ENCODE measurements at regions not wholly inside any gene's neighbourhood (a gene's known extent, or its start where the extent isn't known, plus 50 kb on each side); places are given as distances from the start of the nearest gene placed in this dataset.
"Not testable (repeated sequence)": the region's sequence is repeated elsewhere in the genome, so short reads cannot be mapped to it uniquely, and the experiment has no call there.

DNA sequence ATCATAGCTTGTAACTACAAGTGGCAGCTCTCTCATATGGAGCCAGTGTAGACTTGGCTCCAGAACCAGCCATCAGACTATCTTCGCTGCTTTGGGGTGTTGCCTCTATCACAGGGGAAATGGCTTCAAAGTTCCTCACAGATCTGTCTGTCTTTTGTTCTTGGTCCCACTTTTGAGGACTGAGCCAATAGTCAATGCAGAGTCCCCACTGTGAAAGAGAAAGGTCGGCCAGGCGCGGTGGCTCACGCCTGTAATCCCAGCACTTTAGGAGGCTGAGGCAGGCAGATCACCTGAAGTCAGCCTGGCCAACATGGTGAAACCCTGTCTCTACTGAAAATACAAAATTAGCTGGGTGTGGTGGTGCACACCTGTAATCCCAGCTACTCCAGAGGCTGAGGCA is 86.9 kb upstream of the FZD7 start:
- POLR2A ChIA-PET; H3K4me3 Mint-ChIP-seq; H3K36me3 Mint-ChIP-seq; H3K27ac Mint-ChIP-seq; ATAC-seq (ENCODE audit: low read depth); H3K9me3 Mint-ChIP-seq; DNase-seq; H3K4me1 Mint-ChIP-seq: not testable (repeated sequence)
- H3K27me3 Mint-ChIP-seq, result peaks cover 15% of the 10 kb centered on the region

DNA sequence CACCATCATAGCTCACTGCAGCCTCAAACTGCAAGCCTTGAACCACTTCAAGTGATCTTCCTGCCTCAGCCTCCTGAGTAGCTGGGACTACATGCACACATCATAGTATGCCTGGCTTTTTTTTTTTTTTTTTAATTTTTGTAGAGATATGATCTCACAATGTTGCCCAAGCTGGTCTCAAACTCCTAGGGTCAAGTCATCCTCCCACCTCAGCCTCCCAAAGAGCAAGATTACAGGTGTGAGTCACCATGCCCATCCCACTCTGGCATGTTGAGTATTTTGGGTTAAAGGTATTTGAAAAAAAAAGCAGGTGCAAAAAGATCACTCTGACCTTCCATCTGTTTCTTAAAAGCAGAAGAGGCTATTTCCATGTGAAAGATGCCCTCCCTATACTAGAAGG is 86.4 kb upstream of the FZD7 start:
- Mint-ChIP-seq H3K27ac (no peak overlapping the region), H3K9me3 (no peaks in the 10 kb centered on the region), H3K36me3 (no peaks in the 10 kb centered on the region), H3K4me1 (no peaks in the 10 kb centered on the region), H3K4me3 (no peak overlapping the region), H3K27me3 (peaks cover 15% of the 10 kb centered on the region)
- DNase-seq, result no peak
- POLR2A ChIA-PET, result no interaction called here
- no peak for ATAC-seq (ENCODE audit: low read depth)

DNA sequence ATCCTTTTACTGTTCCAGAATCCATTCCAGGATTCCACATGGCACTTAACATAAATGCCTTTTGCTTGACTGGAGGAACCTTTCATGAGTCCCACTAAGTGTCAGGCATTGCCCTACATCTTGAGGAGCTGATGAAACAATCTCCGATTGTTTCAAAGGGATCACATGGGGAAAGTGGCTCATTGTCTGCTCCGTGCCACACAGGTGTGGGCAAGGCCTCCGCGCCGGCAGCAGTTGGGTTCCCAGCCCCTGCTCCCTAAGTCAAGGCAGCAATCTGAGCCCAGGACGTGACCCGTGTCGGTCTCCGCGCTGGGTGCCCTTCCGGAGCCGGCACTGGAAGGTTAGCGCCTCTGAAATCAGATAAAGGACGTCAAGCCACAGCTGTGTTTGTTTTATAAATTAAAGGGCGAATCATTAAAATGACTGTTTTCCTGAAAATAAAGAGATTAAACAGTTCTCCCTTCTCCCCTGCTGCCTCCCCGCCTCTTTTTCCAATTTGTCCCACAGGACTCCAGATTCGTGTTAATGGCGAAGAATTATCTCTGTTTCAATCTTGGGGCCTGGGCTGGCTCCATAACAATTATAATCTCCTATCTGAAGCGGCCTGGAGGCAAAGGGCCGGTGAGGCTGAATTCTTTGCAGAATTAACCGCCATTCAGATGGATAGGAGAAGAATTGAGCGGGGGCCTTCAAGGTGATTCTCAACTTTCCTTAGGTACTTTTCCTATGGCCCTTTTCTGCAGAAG is 84.3 kb upstream of the FZD7 start:
- DNase-seq, result no peak
- no peak overlapping the region for H3K4me3 Mint-ChIP-seq
- no peaks in the 10 kb centered on the region for H3K9me3 Mint-ChIP-seq
- no peak for ATAC-seq (ENCODE audit: low read depth)
- peaks cover 12% of the 10 kb centered on the region for H3K27me3 Mint-ChIP-seq
- H3K36me3 Mint-ChIP-seq, result no peaks in the 10 kb centered on the region
- no peaks in the 10 kb centered on the region for H3K4me1 Mint-ChIP-seq
- POLR2A ChIA-PET, result no interaction called here
- H3K27ac Mint-ChIP-seq, result no peak overlapping the region

DNA sequence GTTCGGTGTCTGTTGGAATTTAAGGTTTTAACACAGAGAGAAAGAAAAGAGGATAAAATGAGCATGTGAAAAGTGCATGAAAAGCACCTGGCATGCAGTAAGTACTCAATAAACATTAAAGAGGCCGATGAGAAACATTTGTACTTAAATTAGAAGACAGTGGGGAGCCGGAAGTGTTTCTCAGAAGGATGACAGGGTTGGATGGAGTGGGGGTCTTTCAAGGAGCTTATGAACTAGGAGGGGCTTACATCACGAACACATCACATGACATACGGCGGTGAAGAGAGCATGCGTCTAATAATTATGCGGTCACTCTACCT is 83.8 kb upstream of the FZD7 start:
- H3K4me1 Mint-ChIP-seq, result no peaks in the 10 kb centered on the region
- DNase-seq (no peak), ATAC-seq (ENCODE audit: low read depth) (no peak)
- POLR2A ChIA-PET, result no interaction called here
- no peak overlapping the region for H3K27ac Mint-ChIP-seq
- no peaks in the 10 kb centered on the region for H3K9me3 Mint-ChIP-seq
- H3K36me3 Mint-ChIP-seq, result no peaks in the 10 kb centered on the region
- peaks cover 14% of the 10 kb centered on the region for H3K27me3 Mint-ChIP-seq
- H3K4me3 Mint-ChIP-seq, result no peak overlapping the region

DNA sequence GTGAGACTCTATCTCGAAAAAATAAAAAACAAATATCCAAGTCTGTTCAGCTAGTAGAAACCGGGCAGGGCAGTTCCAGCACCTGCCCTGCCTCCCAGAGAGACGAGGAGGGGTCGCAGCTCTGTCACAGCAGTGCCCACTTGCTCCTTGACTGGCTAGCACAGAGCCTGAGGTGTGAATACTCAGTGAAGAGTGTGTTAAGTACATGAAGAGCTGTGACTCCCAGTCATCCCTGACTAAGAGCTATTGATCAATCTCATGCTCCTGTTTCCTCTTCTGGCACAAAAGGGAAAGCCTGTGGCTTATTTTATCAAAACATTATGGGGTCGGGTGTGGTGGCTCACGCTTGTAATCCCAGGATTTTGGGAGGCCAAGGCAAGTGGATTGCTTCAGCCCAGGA is 83.0 kb upstream of the FZD7 start:
- Mint-ChIP-seq H3K9me3 (no peaks in the 10 kb centered on the region), H3K27me3 (peaks cover 17% of the 10 kb centered on the region), H3K4me3 (no peak overlapping the region), H3K36me3 (no peaks in the 10 kb centered on the region), H3K4me1 (no peaks in the 10 kb centered on the region), H3K27ac (no peak overlapping the region)
- ATAC-seq (ENCODE audit: low read depth) (no peak), DNase-seq (no peak)
- POLR2A ChIA-PET, result no interaction called here

DNA sequence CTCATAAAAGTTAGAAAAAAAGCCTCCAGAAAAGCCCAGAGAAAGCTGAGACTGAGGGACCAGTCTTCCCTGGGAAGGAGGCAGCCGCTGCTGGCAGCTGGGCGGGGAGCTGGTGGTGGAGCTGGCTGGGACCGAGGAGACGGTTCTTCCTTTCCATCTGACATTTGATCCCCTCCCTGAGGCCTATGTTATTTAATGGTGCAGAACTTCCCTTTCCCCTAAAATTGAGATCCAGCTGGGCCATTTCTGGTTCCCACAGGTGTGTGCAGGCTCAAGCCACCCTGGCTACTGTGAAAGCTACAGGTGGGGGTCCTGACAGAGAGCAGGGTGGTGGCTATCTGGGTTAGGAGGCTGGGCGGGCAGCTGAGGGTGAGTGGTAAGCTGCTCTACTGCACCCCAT is 81.5 kb upstream of the FZD7 start:
- ATAC-seq (ENCODE audit: low read depth) (no peak), DNase-seq (no peak)
- H3K36me3 Mint-ChIP-seq, result no peaks in the 10 kb centered on the region
- POLR2A ChIA-PET, result no interaction called here
- H3K9me3 Mint-ChIP-seq, result no peaks in the 10 kb centered on the region
- H3K27me3 Mint-ChIP-seq, result peaks cover 10% of the 10 kb centered on the region
- no peak overlapping the region for H3K4me3 Mint-ChIP-seq
- H3K27ac Mint-ChIP-seq, result no peak overlapping the region
- H3K4me1 Mint-ChIP-seq, result no peaks in the 10 kb centered on the region

DNA sequence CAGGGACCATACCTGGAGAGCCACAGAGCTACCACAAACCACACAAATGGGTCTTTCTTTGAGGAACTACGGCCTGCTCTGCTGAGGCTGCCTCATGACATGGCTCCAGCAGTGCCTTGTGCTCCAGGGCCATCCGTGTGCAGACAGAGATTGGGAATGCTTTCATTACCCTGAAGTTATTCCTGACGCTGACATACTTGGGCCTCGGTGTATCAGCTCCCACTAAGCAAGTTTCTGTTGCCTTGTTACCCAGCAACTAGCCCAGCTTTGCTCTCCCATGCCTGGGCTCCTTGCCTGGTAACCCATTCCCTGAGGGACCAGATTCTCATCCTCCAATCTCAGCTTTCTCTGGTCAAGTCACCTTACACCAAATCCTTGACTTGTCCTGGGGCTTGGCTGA is 80.3 kb upstream of the FZD7 start:
- Mint-ChIP-seq H3K9me3 (no peaks in the 10 kb centered on the region), H3K36me3 (no peaks in the 10 kb centered on the region), H3K4me1 (no peaks in the 10 kb centered on the region), H3K4me3 (no peak overlapping the region), H3K27ac (no peak overlapping the region), H3K27me3 (peaks cover 5% of the 10 kb centered on the region)
- no peak for DNase-seq
- no peak for ATAC-seq (ENCODE audit: low read depth)
- POLR2A ChIA-PET, result no interaction called here

DNA sequence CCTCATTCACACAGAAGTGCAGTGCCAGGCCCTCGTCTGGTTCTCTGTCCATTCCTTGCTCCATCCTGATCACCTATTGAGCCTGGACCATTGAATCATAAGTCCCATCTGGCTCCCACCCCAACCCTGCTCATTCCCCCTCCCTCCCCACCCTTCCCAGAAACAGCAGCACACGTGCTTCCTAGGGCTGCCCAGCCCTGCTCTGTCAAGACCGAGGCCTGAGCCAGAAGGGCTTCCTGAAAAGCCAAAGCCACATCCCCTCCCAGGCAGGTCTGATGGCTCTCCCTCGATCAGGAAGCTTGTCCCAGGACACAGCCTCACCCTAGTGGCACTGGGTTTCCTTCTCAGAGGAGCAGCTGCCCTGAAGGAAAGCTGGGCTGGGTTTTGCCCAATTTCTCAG is 79.8 kb upstream of the FZD7 start:
- no peak overlapping the region for H3K27ac Mint-ChIP-seq
- POLR2A ChIA-PET, result no interaction called here
- no peaks in the 10 kb centered on the region for H3K36me3 Mint-ChIP-seq
- H3K9me3 Mint-ChIP-seq, result no peaks in the 10 kb centered on the region
- peaks cover 5% of the 10 kb centered on the region for H3K27me3 Mint-ChIP-seq
- DNase-seq (no peak), ATAC-seq (ENCODE audit: low read depth) (no peak)
- H3K4me3 Mint-ChIP-seq, result no peak overlapping the region
- no peaks in the 10 kb centered on the region for H3K4me1 Mint-ChIP-seq

DNA sequence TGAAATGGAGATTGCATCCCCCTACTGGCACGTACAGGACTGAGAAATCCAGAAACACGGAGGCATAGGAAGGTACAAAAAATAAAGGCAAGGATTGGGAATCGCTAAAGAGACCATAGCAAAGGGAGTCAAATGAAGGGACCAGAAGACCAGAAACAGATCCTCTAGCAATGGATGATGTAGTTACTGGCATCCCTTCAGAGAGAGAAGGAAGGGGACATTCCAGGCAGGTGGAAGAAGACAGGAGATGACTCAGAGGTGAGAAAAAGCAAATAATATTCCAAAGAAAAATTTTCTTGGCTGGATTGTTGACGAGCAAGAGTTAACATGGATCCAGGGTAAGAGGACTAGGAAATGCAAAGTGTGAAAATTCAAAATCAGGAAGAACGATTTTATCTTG is 78.4 kb upstream of the FZD7 start:
- H3K36me3 Mint-ChIP-seq, result no peaks in the 10 kb centered on the region
- no peaks in the 10 kb centered on the region for H3K4me1 Mint-ChIP-seq
- DNase-seq (no peak), ATAC-seq (ENCODE audit: low read depth) (no peak)
- H3K27ac Mint-ChIP-seq, result no peak overlapping the region
- H3K9me3 Mint-ChIP-seq, result no peaks in the 10 kb centered on the region
- peaks cover 5% of the 10 kb centered on the region for H3K27me3 Mint-ChIP-seq
- POLR2A ChIA-PET, result no interaction called here
- no peak overlapping the region for H3K4me3 Mint-ChIP-seq

DNA sequence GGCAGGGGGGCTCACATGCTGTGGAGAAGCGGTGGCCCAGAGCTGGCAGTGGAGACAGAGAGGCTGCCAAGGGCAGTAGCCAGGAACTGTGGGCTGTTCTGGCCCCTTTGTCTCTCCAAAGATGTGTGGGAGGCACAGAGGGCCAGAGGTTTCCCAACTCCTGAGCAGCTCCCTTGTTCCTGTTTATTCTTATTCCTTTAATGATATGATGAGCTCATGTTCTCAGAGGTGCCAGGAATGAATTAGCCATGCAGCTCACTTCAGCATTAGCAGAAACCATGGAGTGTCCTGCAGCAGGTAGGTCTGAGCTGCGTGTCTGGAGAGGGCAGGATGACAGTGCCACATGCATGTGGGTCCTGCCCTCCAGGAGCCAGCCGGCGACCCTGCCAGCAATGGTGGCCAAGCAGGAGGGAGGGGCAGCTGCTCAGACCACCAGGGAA is 77.9 kb upstream of the FZD7 start:
- no peaks in the 10 kb centered on the region for H3K9me3 Mint-ChIP-seq
- ATAC-seq (ENCODE audit: low read depth) (no peak), DNase-seq (no peak)
- no peak overlapping the region for H3K27ac Mint-ChIP-seq
- H3K27me3 Mint-ChIP-seq, result peaks cover 5% of the 10 kb centered on the region
- no peaks in the 10 kb centered on the region for H3K4me1 Mint-ChIP-seq
- POLR2A ChIA-PET, result no interaction called here
- no peaks in the 10 kb centered on the region for H3K36me3 Mint-ChIP-seq
- no peak overlapping the region for H3K4me3 Mint-ChIP-seq

DNA sequence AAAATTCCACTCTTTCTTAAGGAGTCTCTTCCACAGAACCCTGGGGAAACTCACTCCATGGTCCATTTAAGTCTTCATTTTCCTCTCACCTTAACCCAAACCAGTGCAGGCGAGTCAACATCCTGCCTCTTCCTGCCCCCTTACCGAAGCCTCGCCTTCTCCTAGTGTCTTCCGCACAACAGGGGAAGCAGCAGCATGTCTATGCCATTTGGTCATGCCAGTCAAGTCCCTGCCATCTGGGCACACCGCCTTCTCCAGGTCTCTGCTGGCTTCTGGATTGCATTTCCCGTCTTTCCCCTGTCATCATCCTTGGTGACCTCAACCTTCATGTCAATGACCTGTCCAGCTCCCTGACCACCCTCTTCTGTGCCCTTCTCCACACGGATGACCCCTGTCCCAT is 77.3 kb upstream of the FZD7 start:
- no peaks in the 10 kb centered on the region for H3K36me3 Mint-ChIP-seq
- H3K4me1 Mint-ChIP-seq, result no peaks in the 10 kb centered on the region
- DNase-seq (no peak), ATAC-seq (ENCODE audit: low read depth) (no peak)
- POLR2A ChIA-PET, result no interaction called here
- no peak overlapping the region for H3K27ac Mint-ChIP-seq
- H3K4me3 Mint-ChIP-seq, result no peak overlapping the region
- H3K9me3 Mint-ChIP-seq, result no peaks in the 10 kb centered on the region
- peaks cover 5% of the 10 kb centered on the region for H3K27me3 Mint-ChIP-seq

DNA sequence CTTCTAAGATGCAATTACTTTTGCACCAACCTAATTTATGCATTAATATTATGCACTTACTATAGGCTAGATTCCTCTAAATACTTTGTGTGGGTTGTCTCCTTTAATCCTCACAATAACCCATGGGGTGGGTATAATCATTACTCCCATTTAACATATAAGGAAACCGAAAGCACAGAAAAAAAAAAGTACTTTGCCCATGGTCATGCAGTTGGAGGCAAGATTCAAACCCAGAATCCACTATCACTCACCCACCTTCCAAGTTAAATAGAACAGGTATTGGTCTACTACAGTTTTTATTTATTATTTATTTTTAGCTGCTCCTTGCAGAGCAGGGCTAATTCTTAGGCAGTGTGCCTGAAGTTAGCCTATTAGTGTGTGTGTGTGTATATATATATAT is 76.6 kb upstream of the FZD7 start:
- H3K27me3 Mint-ChIP-seq, result peaks cover 5% of the 10 kb centered on the region
- DNase-seq, result no peak
- no peaks in the 10 kb centered on the region for H3K4me1 Mint-ChIP-seq
- POLR2A ChIA-PET, result no interaction called here
- no peaks in the 10 kb centered on the region for H3K36me3 Mint-ChIP-seq
- ATAC-seq (ENCODE audit: low read depth), result no peak
- H3K4me3 Mint-ChIP-seq, result no peak overlapping the region
- H3K27ac Mint-ChIP-seq, result no peak overlapping the region
- no peaks in the 10 kb centered on the region for H3K9me3 Mint-ChIP-seq

DNA sequence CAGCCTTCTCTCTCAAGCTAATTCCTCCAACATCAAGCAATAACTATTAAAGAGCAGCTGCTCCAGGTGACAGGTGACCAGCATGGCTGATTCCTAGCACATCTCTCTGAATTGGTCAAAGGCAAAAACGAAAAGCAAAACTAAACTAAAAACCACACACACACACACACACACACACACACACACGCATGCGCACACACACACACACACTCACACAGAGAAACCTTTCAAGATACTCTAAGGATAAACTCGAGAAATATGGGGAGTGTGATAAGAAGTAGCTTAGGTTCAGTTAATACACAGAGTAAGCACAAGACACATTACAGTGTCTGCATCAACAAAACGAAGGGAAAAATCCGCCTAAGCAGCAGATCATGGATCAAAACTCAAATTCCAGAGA is 74.5 kb upstream of the FZD7 start:
- no peaks in the 10 kb centered on the region for H3K4me1 Mint-ChIP-seq
- H3K27ac Mint-ChIP-seq, result no peak overlapping the region
- H3K36me3 Mint-ChIP-seq, result no peaks in the 10 kb centered on the region
- peaks cover 5% of the 10 kb centered on the region for H3K27me3 Mint-ChIP-seq
- no peak for ATAC-seq (ENCODE audit: low read depth)
- POLR2A ChIA-PET, result no interaction called here
- no peak for DNase-seq
- H3K4me3 Mint-ChIP-seq, result no peak overlapping the region
- H3K9me3 Mint-ChIP-seq, result no peaks in the 10 kb centered on the region

DNA sequence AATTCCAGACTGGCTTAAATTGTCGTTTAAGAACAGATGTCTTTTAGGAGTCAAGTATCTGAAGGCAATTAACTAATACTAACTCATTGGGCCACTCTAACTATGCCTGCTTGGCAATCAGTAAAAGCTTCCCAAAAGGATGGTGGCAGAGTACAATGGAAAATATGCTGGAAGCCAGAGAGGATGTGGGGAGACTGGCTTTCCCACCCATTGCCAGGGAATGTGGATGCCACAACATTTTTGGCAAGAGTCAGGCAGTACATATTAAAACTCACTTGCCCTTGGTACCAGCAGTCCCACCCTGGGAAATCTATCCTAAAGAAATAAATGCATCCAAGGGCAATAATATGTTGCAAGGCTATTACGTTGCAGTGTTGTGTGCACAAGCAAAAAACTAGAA is 74.0 kb upstream of the FZD7 start:
- POLR2A ChIA-PET, result no interaction called here
- no peak for DNase-seq
- ATAC-seq (ENCODE audit: low read depth), result no peak
- Mint-ChIP-seq H3K4me1 (no peaks in the 10 kb centered on the region), H3K36me3 (no peaks in the 10 kb centered on the region), H3K4me3 (no peak overlapping the region), H3K9me3 (no peaks in the 10 kb centered on the region), H3K27ac (no peak overlapping the region), H3K27me3 (peaks cover 3% of the 10 kb centered on the region)

DNA sequence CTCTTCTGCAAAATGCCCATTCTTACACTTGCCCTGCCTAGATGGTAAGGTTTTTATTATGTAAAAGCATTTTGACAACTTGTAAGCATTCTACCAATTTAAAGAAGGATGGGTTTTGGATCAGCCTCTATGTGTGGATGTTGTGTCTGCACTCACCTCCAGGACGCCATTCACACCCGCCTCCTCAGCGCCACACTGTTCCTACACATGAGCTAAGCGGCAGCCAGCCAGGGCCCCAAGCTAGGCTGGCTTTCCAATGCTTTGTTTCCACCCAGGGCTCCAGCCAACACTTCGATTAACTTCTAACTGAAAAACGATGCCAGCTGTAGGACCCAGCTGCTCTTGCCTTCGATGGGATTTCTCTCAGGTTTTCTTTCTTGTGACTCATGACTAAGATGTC is 73.3 kb upstream of the FZD7 start:
- DNase-seq (no peak), ATAC-seq (ENCODE audit: low read depth) (no peak)
- H3K9me3 Mint-ChIP-seq, result no peaks in the 10 kb centered on the region
- H3K27me3 Mint-ChIP-seq, result no peaks in the 10 kb centered on the region
- H3K4me1 Mint-ChIP-seq, result no peaks in the 10 kb centered on the region
- POLR2A ChIA-PET, result no interaction called here
- no peak overlapping the region for H3K4me3 Mint-ChIP-seq
- H3K36me3 Mint-ChIP-seq, result no peaks in the 10 kb centered on the region
- H3K27ac Mint-ChIP-seq, result no peak overlapping the region

All from activated naive CD8-positive, alpha-beta T cell treated with anti-CD3 and anti-CD28 coated beads, Interleukin-2, amount 10 ng/mL, durations not matched to agents 7 days and 5 days (primary cell).